H1 (cell line): ENCODE measurements at regions not wholly inside any gene's neighbourhood (a gene's known extent, or its start where the extent isn't known, plus 50 kb on each side); places are given as distances from the start of the nearest gene placed in this dataset.

Experiments
- CHD7 ChIP-seq: fragments of 300-600 bp; sonication (generic); IDR thresholded peaks from 2 replicates; pipeline ENCODE4 v1.7.1; 2012; ENCODE audit warnings: low read length, moderate library complexity, mild to moderate bottlenecking, inconsistent platforms; ENCODE audit not compliant: insufficient replicate concordance
- CREB1 ChIP-seq: IDR thresholded peaks from 2 replicates; pipeline ENCODE4 v1.6.1; 2012; ENCODE audit warnings: inconsistent platforms
- EP300 ChIP-seq, 2 experiments: IDR thresholded peaks; 1 replicate in 1 of 2; 2 replicates in 1 of 2; pipeline ENCODE4 v1.6.1; 2011 to 2012; ENCODE audit warnings: low read depth in 2 of 2, low read length in 2 of 2, mild to moderate bottlenecking in 2 of 2, borderline replicate concordance in 1 of 2, inconsistent platforms in 1 of 2, moderate library complexity in 1 of 2
- EZH2 ChIP-seq: fragments of 200-600 bp; sonication (generic); IDR thresholded peaks from 2 replicates; pipeline ENCODE4 v1.7.1; 2012; ENCODE audit warnings: low read depth, mild to moderate bottlenecking, moderate library complexity, low read length, inconsistent platforms; ENCODE audit not compliant: severe bottlenecking
- GTF2F1 ChIP-seq: IDR thresholded peaks from 2 replicates; pipeline ENCODE4 v1.6.1; 2012; ENCODE audit warnings: low read depth, low read length, improper control_type of control experiment, borderline replicate concordance
- NANOG ChIP-seq: IDR thresholded peaks from 2 replicates; pipeline ENCODE4 v1.6.1; 2011; ENCODE audit warnings: low read length, low read depth, mild to moderate bottlenecking, inconsistent platforms; ENCODE audit not compliant: insufficient read depth, poor library complexity, severe bottlenecking
- RXRA ChIP-seq: IDR thresholded peaks from 2 replicates; pipeline ENCODE4 v1.6.1; 2011; ENCODE audit warnings: low read depth, mild to moderate bottlenecking, low read length, moderate library complexity; ENCODE audit not compliant: insufficient read depth
- SIX5 ChIP-seq: IDR thresholded peaks from 2 replicates; pipeline ENCODE4 v1.6.1; 2011; ENCODE audit warnings: mild to moderate bottlenecking, low read depth, low read length
- TF ChIP-seq, protein P1 (sequence below): IDR thresholded peaks from 2 replicates; pipeline ENCODE4 v1.6.1; 2012; ENCODE audit warnings: inconsistent platforms

- TF ChIP-seq CHD7 (no peak), SIX5 (no peak), RXRA (no peak), NANOG (no peak), GTF2F1 (no peak), EP300 (IDR thresholded peaks at IDR 0.05; ENCODE audit: borderline replicate concordance in 1 of 2, low read depth in 2 of 2, low read length in 2 of 2) (no peak), CREB1 (no peak), EZH2 (no peak)
- TF ChIP-seq, protein P1, sequence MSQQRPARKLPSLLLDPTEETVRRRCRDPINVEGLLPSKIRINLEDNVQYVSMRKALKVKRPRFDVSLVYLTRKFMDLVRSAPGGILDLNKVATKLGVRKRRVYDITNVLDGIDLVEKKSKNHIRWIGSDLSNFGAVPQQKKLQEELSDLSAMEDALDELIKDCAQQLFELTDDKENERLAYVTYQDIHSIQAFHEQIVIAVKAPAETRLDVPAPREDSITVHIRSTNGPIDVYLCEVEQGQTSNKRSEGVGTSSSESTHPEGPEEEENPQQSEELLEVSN = no peak
Observed at GRCh38 chr1:239288820-239289554, 97.4 kb upstream of the CHRM3 start (continued).
